ENCODE measurements at regions not wholly inside any gene's neighbourhood (a gene's known extent, or its start where the extent isn't known, plus 50 kb on each side); places are given as distances from the start of the nearest gene placed in this dataset.

- Mint-ChIP-seq H3K27ac (ENCODE audit: unreplicated experiment) (peak overlapping the region; percentile 40), H3K36me3 (ENCODE audit: low read depth) (no peaks in the 10 kb centered on the region), H3K4me1 (peaks cover 36% of the 10 kb centered on the region), H3K4me3 (no peak overlapping the region), H3K27me3 (ENCODE audit: low read depth) (no peaks in the 10 kb centered on the region), H3K9me3 (peaks cover 4% of the 10 kb centered on the region)
- no peak for DNase-seq (ENCODE audit: low read depth, low spot score)
- no peak for TF ChIP-seq CTCF (conservative IDR thresholded peaks at IDR 0.05)
Measured at GRCh38 chr4:123936621-123937043, 540.0 kb downstream of the SPRY1 start.

- H3K9me3 Mint-ChIP-seq, result peaks cover 4% of the 10 kb centered on the region
- H3K36me3 Mint-ChIP-seq (ENCODE audit: low read depth), result no peaks in the 10 kb centered on the region
- peak overlapping the region; percentile 1 for H3K27ac Mint-ChIP-seq (ENCODE audit: unreplicated experiment)
- no peaks in the 10 kb centered on the region for H3K27me3 Mint-ChIP-seq (ENCODE audit: low read depth)
- peaks cover 43% of the 10 kb centered on the region for H3K4me1 Mint-ChIP-seq
- TF ChIP-seq CTCF (conservative IDR thresholded peaks at IDR 0.05), result no peak
- peak overlapping the region; percentile 11 for H3K4me3 Mint-ChIP-seq
- no peak for DNase-seq (ENCODE audit: low read depth, low spot score)
Measured at GRCh38 chr4:123937581-123937980, 541.0 kb downstream of the SPRY1 start.

- TF ChIP-seq CTCF (conservative IDR thresholded peaks at IDR 0.05), result no peak
- H3K4me3 Mint-ChIP-seq, result no peak overlapping the region
- peaks cover 4% of the 10 kb centered on the region for H3K9me3 Mint-ChIP-seq
- H3K27ac Mint-ChIP-seq (ENCODE audit: unreplicated experiment), result peak overlapping the region; percentile 2
- no peaks in the 10 kb centered on the region for H3K27me3 Mint-ChIP-seq (ENCODE audit: low read depth)
- DNase-seq (ENCODE audit: low read depth, low spot score), result no peak
- H3K4me1 Mint-ChIP-seq, result peaks cover 47% of the 10 kb centered on the region
- H3K36me3 Mint-ChIP-seq (ENCODE audit: low read depth), result no peaks in the 10 kb centered on the region
Measured at GRCh38 chr4:123939621-123940020, 543.0 kb downstream of the SPRY1 start.

GRCh38 chr4:123940604-123941003 lies 544.0 kb downstream of the SPRY1 start:
- TF ChIP-seq CTCF (conservative IDR thresholded peaks at IDR 0.05), result no peak
- Mint-ChIP-seq H3K4me3 (no peak overlapping the region), H3K27me3 (ENCODE audit: low read depth) (no peaks in the 10 kb centered on the region)

GRCh38 chr4:123941306-123941705 lies 544.7 kb downstream of the SPRY1 start:
- H3K36me3 Mint-ChIP-seq (ENCODE audit: low read depth), result no peaks in the 10 kb centered on the region
- peak overlapping the region; percentile 17 for H3K4me3 Mint-ChIP-seq
- H3K4me1 Mint-ChIP-seq, result peaks cover 46% of the 10 kb centered on the region
- H3K9me3 Mint-ChIP-seq, result peaks cover 4% of the 10 kb centered on the region
- no peaks in the 10 kb centered on the region for H3K27me3 Mint-ChIP-seq (ENCODE audit: low read depth)
- no peak for TF ChIP-seq CTCF (conservative IDR thresholded peaks at IDR 0.05)
- no peak overlapping the region for H3K27ac Mint-ChIP-seq (ENCODE audit: unreplicated experiment)
- no peak for DNase-seq (ENCODE audit: low read depth, low spot score)

More at GRCh38 chr4:123940604-123941003, 544.0 kb downstream of the SPRY1 start:
- peaks cover 4% of the 10 kb centered on the region for H3K9me3 Mint-ChIP-seq
- H3K4me1 Mint-ChIP-seq, result peaks cover 47% of the 10 kb centered on the region
- H3K36me3 Mint-ChIP-seq (ENCODE audit: low read depth), result no peaks in the 10 kb centered on the region
- DNase-seq (ENCODE audit: low read depth, low spot score), result no peak
- H3K27ac Mint-ChIP-seq (ENCODE audit: unreplicated experiment), result no peak overlapping the region

GRCh38 chr4:123943976-123944375 lies 547.4 kb downstream of the SPRY1 start:
- no peaks in the 10 kb centered on the region for H3K27me3 Mint-ChIP-seq (ENCODE audit: low read depth)
- H3K27ac Mint-ChIP-seq (ENCODE audit: unreplicated experiment), result no peak overlapping the region
- H3K36me3 Mint-ChIP-seq (ENCODE audit: low read depth), result no peaks in the 10 kb centered on the region
- DNase-seq (ENCODE audit: low read depth, low spot score), result no peak
- H3K9me3 Mint-ChIP-seq, result peaks cover 4% of the 10 kb centered on the region
- H3K4me3 Mint-ChIP-seq, result no peak overlapping the region
- peaks cover 30% of the 10 kb centered on the region for H3K4me1 Mint-ChIP-seq
- TF ChIP-seq CTCF (conservative IDR thresholded peaks at IDR 0.05), result no peak
